ENCODE measurements at regions not wholly inside any gene's neighbourhood (a gene's known extent, or its start where the extent isn't known, plus 50 kb on each side); places are given as distances from the start of the nearest gene placed in this dataset.

DNA sequence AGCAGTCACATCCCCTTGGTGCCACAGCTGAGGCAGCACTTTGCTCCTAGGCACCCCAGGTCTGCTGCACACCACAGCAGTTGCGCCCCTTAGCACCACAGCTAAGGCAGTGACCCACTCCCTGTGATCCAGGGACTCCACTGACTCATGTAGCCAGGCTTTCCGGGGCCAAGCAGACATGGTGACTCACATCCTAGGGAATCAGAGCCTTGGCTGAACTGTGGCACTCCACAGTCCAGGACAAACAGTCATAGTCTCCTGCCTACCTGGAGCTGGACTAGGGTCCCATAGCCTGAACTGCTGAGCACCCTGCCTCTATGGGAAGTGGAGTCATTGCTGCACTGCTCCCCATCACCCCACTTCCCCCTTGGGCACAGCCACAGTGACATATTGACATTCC, 338.7 kb downstream of the NPR3 start:
- TF ChIP-seq CTCF (IDR thresholded peaks at IDR 0.05) = no peak
- TF ChIP-seq EP300 (IDR thresholded peaks at IDR 0.05) = no peak
